ENCODE measurements at regions not wholly inside any gene's neighbourhood (a gene's known extent, or its start where the extent isn't known, plus 50 kb on each side); places are given as distances from the start of the nearest gene placed in this dataset.

DNA sequence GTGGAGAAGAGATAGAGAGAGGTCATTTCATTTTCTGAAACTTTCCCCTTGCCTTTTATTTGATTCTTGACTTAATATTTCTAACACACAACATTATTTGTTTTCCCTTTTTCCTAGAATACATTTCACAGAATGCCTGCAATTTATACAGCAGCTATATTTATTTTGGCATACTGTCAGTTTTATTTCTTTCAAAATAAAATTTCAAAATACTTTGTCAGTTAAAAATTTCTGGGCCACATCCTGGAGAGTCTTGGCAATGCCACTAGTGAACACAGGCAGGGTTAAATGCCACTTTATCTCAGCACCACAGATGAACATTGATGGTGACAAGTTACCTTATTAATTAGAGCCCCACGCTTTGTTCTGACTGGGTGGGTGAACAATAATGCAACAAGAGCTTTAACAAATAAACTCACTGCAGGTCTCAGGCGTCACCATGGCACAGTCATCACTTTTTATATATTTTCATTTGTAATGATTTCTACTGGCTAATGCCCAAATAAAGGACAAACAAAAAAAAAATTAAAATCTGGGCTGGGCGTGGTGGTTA lies 494.0 kb downstream of the KIF20B start:
- no peak for TF ChIP-seq POLR2A (IDR thresholded peaks at IDR 0.05)
- TF ChIP-seq, protein P1, sequence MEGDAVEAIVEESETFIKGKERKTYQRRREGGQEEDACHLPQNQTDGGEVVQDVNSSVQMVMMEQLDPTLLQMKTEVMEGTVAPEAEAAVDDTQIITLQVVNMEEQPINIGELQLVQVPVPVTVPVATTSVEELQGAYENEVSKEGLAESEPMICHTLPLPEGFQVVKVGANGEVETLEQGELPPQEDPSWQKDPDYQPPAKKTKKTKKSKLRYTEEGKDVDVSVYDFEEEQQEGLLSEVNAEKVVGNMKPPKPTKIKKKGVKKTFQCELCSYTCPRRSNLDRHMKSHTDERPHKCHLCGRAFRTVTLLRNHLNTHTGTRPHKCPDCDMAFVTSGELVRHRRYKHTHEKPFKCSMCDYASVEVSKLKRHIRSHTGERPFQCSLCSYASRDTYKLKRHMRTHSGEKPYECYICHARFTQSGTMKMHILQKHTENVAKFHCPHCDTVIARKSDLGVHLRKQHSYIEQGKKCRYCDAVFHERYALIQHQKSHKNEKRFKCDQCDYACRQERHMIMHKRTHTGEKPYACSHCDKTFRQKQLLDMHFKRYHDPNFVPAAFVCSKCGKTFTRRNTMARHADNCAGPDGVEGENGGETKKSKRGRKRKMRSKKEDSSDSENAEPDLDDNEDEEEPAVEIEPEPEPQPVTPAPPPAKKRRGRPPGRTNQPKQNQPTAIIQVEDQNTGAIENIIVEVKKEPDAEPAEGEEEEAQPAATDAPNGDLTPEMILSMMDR (IDR thresholded peaks at IDR 0.05): no peak

All from adrenal gland (tissue), 5 donors.